ENCODE measurements at regions not wholly inside any gene's neighbourhood (a gene's known extent, or its start where the extent isn't known, plus 50 kb on each side); places are given as distances from the start of the nearest gene placed in this dataset.

DNA sequence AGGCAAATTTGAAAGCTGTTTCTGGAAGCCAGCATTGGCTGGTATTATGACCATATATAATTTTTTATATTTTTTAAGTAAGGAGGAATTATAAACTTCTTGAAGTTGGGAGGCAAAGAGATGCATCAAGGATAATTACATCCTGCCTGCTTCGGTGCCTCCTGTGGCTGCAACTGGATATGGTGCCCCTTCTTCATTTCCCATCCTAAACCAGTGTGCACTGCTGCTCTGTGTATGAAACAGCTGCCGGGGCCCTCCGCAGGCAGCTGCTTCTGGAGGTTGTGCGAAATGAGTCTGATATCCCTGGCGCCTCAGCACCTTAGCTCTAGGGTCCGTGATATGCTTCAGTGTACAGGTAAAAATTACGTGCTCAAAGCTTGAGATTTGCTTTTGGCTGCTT, 304.2 kb downstream of the ENC1 start:
- no peak for DNase-seq

DNA sequence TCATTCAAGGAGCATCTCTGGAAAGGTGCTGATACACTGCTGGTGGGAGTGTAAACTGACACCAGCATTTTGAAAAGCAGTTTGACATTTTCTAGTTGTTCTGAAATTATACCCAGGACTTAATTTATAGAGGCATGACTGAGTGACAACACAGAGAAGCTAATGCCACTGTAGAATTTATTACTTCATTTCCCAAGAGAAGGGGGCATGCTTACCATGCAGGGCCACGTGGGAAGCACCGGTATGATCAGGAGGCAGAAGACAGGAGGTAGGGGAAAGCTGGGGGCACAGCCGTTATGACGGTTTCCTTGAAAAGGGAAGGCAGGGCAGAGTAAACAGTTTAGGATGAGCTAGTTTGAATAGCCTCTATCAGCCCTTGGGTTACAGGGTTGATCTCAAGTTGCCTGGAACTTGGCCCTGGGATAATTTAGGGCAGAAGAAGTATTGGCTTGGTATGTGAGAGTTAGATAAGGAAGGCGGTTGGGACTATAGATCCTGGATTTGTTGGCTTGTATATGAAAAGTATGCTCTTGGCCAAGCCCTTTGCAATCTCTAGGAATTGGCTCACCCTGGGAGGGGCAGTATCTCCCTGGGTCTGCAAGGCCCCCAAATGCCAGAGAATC, 305.7 kb downstream of the ENC1 start:
- DNase-seq, result no peak

DNA sequence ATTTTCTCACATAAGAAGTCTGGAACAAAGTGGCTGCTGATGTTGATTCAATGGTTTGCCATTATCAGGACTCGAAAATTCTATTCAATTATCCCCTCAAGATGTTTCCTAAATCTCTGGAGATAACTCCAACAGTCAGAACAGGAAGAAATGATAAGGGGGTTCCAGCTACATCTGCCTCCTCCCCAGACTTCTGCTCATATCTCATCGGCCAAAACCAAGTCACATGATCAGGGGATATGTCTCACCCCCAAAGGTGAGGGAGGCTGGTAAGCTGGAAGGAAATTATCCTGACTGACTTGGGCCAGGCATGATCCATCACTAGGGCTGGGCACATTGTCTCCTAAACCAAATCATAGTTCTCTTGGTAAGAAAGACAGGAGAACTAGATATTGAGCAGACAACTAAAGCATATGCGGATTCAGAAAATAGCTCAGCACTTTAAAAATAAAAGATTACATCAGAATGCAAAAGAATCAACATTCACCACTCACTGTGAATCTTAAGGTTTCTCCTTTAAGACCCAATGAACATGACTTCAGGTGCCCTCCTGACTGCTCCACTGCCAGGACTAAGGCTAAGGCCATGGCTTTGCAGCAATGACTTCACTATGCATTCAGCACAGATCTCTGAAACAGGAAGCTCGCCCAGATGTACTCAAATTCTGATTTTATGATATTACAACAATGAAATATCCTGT, 306.3 kb downstream of the ENC1 start:
- DNase-seq, result no peak

DNA sequence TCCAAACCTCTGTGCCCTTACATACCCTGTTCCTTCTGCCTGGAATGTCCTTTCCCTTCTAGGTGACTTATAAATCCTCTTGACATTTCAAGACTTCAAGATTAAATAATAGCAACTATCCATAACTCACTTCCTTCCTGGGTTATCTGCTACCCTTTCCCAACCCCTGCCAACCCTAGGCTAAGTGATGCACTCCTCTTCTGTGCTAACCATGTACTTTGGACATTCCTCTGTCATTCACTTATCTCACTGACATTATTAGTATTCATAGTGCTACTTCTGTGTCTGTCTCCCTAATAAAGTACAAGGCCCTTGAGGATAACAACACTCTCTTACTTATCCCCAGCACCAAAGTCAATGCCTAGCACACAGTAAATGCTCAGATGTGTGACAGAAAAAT, 307.1 kb downstream of the ENC1 start:
- no peak for DNase-seq

DNA sequence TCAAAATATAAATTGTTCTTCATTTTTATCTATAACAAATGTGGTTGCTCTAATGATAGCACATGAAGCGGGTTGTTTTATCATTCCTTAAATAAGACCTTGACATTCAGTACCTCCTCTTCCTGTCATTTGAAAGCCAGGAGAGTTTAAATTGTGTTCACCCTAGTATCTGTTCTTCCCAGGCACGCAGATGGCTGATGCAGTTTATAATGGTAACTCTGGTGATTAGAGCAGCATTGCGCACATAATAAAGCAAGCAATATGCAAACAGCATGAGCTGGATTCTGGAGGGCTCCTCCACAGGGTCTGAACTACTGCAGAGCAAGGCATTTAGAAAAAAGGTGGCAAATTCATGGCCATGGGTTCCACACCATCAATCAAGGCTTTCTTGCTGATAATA, 307.8 kb downstream of the ENC1 start:
- DNase-seq, result no peak

DNA sequence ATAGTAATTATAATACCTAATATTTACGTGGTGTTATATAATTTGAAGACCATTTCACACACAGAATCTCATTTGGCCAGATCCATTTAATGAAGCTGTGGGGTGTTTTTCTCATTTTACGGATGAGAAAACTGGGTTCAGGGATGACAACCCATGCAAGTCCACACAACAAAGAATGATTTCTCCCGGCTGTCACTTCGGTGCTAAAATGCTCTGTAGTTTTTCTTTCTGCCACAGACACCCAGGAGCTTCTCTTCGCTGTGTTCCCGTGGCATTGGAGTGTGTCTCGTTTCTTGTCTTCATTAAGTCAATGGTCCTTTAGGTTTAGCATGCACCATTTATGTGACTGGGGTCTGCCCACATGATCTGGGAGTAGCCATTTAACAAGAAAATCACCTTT, 308.5 kb downstream of the ENC1 start:
- DNase-seq, result no peak

DNA sequence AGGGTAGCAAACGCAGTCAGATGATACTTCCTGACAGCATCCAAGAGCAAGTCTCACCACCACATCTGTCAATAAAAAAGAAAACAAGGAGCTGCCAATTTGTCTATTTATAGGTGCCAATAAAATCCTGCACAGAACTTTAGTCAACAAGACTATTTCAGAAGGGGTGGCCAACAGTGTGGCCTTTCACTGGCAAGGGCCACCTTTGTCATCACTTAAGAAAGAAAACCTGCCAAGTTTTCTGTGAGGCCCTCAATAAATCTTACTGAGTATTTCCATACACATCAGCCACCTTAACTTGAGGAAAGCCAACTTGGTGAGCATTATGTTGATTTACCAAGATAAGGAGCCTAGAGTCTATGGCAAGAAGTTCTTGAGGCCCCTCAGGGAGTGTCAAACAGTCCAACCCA, 312.3 kb downstream of the ENC1 start:
- no peak for DNase-seq

DNA sequence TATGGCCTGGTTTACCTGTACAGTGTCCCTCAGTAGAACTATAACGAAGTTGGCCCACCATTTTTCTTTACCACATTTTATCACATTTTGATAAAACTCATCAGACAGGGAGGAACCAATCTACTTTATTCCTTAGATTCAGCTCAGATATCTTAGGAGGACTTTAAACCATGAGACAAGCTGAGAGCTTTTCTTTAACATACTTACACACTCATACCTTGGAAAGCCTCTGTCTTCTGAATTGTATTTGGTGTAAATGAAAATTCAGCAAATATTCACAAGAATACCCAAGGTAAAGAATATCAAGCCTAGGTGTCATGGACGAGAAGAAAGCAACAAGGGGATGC, 313.2 kb downstream of the ENC1 start:
- no peak for DNase-seq

DNA sequence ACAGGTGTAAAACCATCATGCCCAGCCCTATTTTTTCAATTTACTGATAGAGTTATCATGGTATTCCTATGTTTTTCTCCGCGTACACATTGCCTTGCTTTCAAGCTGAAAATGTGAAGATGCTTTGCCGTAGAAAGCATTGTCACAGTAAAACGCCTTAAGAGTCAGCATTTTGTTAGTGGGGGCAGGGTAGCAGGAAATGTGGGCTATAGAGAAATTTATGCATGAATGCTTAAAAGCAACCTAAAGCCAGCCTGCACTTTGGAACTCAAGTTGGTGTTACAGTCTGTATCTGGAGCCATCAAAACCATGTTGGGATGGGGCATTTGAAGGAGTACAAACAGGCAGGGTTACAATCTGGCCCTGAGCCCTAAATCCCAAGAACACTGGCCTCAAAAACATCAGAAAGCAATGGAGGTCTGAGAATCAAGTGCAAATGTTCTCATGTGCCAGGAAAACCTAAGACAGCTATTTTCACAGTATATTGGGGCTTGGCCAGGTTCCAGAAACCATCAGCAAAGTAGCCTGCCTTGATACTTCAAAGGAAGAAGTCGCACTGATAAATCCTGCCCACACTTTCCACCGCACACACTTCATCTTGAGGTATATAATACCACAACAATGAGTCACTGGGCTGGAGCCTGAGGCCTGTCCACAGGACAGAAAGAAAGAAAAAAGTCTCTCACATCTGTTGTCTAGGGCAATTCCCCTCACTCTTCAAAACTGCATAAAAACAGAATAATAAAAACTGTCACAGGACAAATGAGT, 313.8 kb downstream of the ENC1 start:
- DNase-seq, result peak; percentile 35

DNA sequence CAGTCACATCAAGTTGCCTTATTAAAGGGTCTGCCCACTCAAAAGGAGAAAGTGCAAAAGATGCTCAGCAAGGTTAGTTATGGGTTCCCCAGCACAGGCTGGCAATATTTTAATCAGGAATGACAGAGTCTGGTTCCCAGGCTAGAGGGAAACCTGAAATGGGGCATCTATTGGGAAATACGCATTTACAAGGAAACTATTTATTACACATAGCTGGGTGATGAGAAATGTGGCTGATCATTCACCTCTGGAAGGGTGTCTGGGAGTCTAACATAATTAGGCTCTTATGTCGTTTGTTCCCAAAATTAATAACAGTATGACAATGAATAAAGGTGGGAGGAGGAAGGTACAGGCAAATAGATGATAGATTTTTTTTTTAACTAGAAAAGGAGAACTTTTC, 314.7 kb downstream of the ENC1 start:
- DNase-seq, result no peak

DNA sequence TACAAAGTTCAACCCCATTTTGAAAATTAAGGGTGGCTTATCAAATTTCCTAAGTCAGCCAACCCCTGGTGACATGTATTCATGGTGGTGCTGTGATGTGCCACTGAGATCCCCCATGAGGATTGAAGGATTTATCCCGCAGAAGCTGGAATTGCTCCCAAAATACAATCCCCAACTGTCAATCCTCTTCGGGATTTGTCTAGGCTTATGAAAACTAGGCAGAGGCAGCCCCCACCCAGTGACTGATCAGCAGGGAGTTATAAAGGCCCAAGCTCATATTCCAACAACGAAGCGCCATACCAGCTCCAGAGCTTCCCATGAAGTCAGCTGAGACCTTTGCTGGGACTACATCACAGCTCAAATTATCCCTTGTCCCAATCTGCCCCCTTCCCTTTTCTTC, 316.0 kb downstream of the ENC1 start:
- DNase-seq, result no peak

DNA sequence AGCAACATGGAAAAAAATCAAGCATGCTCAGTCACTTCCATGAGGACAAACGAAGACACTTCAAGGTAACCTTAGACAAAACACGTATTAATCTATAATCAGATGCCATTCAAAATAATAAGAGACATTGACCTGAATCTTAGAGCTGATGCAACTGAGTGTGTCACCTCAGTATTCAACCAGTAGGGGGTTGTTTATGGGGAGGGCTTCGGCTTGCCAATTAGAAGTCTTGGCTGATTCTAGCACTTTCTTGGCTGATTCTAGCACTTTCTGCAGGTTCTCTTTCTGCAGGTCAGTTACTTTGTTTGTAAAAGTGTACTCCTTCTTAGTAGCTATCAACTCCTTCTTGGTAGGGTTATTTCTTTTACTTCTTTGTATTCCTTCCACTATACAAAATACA, 317.6 kb downstream of the ENC1 start:
- no peak for DNase-seq

DNA sequence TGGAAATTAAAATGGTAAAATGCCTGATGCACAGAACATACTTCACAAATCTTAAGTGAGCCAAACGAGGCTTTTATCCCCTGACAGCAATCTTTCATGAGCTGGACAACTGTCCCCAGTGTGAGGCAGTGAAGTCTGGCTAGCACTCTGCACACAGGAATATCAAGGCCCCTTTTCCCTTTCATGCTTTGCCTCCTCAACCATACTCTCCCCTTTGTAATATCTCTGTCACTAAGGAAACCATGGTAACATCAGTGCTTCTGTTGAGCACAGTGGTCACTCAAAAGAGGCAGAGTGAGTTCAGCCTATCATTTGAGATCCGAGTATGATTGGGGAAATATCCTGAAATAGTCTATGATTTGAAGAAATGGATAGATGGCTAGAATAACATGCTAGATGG, 318.3 kb downstream of the ENC1 start:
- no peak for DNase-seq

DNA sequence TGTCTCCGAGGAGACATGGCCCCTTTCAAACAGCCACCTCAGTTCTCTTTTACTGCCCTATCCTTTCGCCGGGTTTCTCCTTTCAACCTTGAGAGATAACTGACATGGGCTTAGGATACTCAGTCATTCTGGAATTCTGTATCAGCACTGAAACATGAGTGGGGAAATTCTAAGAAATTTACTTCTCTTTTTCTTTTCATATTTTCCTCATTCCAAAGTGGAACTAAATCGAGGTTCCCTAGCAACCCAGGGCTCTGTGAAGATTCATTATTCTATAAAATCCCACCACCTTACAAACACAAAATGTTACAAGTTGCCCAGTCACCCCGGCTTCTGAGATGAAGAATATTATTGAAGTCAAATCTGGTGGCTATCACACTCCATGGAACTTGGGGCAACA, 319.2 kb downstream of the ENC1 start:
- DNase-seq, result no peak

DNA sequence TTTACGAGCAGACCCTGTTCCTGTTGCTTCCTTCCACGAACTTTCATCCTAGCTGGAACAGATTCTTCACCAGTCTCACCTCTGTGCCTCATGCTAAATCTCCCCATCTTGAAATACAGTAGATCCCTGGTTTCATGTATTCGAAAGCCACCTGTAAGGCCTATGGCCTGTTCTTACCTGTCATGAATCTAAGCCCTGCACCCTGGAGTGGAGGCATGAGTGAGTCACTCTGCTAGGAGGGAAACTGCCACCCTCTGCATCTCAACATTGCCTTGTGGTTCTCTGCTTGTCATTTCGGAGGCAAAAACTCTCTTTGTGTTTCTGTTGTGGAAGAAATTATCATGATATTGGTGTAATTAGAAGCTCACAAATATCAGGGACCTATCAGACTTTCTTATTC, 320.0 kb downstream of the ENC1 start:
- DNase-seq, result no peak

DNA sequence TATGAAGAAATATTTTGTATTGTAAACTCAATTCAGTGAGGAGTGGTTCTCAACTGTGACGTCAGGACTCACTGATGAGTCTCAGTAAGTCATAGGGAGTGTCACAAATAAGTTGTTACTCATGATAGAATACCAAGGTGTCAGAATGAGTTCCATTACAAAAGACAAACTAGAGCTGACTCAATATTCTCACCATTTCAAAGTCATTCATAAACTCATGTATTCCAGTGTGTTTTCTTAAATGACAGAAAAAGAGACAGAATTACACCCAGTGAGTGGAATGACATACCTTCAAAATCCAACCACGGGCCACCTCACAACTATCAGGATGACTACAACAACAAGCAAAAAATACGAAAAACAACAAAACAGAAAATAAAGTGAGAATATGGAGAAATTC, 321.5 kb downstream of the ENC1 start:
- DNase-seq, result no peak

DNA sequence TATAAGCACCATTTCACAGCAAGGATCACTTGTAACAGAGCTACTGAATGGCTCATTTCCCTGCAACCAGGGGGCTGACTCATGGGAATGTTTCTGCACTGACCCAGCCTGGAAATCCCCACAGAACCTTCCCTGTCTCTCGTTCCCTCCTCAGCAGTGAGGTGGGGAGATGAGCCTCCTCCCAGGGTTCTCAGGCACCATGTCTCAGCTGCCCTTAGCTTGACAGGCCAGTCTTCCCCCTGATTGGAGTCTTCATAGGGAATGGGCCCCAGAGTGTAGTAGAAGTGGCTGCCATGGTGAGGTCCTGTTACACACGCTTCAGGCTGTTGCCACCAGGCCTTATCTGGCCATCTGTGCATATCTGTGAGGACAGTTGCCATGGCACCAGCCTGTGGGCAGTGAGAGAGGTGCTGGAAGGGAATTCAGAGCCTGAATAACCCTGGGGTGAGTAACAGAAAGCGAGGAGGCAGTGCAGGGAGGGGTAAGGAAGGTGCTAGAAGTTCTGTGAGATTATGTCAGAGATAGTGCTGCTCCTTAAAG, 324.4 kb downstream of the ENC1 start:
- DNase-seq, result no peak

DNA sequence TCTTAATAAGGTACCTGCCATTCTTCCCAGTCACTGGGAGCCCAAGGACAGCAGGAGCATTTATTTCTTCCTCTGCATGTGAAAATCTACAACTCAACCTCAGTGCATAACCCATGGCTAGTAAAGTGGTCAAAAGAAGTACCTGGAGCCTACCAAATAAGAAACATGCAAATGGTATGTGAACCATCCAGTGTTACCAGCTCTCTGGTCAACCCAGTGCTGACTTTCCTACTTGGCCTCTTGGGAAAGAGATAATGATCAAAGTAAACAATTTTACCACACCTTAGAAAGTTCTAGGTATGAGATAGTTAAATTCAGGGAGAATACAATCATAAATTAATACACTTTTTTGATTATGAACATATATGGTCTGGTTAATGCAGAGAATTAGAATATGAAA, 325.6 kb downstream of the ENC1 start:
- no peak for DNase-seq

DNA sequence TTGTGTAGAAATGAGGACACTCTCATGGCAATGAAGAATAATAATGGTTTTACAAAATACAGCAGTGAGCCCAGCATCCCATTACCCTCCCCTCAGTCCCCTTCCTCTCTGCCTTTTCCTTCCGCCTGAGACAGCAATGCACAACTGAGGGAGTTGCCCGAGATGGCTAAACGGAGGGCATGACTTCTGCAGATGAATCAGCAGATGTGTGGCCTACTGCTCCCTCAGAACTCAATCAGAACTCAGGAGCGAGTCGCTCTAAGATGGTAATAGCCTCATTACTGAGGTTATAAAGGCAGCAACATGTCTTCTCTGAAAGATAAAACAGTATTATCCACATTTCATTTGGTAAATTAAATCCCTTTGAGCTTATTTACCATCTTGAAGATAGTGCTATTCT, 326.6 kb downstream of the ENC1 start:
- no peak for DNase-seq

DNA sequence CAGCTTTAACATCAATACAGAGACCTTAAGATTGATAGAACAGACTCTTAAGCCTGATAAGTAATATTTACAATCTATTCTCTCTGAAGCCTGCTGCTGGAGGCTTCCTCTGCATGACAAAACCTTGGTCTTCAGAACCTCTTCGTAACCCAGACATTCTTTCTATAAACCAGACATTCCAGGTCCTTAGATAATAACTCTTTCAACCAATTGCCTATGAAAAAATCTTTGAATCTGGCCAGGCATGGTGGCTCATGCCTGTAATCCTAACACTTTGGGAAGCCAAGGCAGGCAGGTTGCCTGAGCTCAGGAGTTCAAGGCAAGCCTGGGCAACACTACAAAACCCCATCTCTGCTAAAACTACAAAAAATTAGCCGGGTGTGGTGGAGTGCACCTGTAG, 327.8 kb downstream of the ENC1 start:
- no peak for DNase-seq

DNA sequence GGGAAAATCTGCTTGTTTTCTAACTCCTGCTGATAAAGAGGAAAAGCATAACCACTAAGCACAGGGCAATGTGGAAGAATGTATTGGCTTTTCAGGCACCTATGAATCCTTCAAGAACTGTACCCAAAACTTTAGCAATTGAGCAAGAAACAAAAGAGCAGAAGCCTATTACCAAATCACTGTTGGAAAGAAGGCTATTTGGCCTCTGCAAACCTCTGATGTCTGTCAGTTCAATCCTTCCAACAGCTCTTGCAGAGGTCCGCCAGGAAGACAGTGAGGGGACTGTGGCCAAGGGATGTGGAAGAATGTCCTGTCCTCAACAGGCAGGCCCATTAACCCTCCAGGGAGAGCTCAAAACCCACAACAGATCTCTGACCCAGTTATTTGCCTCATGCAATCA, 328.6 kb downstream of the ENC1 start:
- no peak for DNase-seq

DNA sequence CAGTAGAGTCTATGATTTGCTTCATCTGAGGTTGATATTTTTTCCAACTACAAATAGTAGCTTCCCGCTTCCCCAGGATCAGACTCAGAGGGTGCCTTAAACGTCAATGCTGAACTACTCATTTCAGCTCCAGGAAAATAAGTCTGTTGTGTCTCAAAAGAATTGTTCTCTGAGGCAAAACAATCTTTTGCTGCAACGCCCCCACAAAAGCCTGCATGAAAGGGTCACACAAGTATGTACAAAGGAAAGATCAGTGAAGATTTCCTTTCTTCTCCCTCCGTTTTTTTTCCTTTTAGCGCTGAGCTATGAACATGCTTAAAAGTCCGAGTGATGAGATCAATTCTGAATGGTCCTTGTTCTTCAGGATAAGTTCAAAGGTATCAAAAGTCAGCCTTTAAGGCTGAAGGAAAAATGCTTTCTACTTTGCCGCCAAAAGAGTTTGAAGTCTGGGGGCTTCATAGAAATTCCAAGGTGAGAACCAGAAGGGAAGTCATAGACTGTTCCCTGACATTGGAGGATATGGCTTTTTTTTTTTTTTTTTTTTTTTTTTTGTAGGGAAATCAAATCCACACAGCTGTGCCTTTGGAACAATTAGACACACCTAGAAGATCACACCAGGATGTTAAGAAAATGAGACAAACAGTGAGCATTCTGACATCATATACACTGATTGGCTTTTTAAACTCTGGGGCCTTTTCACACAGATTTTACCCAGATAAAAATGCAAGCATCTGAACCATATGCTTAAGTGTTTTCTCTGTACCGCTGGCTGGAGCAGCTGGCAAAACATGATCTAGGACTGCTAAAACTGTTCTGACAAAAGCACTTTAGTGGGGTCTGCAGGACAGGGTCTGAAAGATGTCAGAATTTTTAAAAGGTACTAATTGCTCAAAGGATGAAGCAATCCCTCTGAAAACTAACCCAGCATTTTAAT, 329.3 kb downstream of the ENC1 start:
- no peak for DNase-seq

DNA sequence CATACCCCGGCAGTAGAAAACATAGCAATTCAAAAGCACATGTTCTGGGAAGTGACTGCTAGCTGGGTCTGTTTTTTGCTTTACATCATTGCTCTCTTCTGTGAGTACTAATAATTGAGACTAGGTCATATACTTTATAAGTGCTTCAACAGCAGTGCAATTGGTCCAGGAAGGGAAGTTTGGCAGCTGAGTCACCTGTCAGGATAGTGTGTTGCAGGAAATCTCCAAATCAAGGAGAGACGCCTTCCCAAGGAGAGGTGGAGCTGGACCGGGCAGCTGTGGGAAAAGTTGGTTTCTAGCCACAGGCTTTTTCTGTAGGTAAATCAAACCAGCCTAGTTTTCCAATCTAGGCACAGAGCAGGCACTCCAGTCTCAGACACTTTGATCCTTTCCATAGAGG, 330.1 kb downstream of the ENC1 start:
- DNase-seq, result no peak

Data from activated CD8-positive, alpha-beta memory T cell treated with anti-CD3 and anti-CD28 coated beads, Interleukin-2, amount 50 U/mL, for 4 hours (primary cell).